ENCODE measurements at regions not wholly inside any gene's neighbourhood (a gene's known extent, or its start where the extent isn't known, plus 50 kb on each side); places are given as distances from the start of the nearest gene placed in this dataset.

DNA sequence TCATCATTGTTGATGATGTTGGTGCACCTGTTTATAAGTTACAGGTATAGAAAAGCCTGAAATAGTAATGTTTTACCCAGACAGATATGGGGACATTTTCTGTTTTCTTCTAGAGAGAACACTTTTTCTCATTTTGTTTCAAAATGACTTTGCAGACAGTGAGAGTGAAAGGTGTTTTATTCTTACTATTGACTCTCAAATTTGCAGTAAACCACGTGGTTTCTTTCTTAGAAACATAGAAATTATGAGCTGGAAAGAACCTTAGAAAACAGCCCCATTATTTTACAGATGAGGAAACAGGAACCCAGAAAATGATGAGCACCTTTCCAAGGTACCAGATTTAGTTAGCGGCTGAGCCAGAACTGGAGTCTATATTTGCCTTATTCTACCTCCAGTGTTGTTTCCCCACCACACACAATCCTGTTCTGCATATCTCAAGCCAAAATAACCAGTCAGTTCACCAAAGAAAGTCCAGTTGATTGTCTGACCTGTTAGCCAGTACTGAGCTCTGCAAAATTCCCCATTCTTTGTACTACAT is 138.9 kb upstream of the AHR start:
- TF ChIP-seq POLR2A (IDR thresholded peaks at IDR 0.05): no peak
- TF ChIP-seq POLR2AphosphoS5 (IDR thresholded peaks at IDR 0.05): no peak
- TF ChIP-seq, protein P1, sequence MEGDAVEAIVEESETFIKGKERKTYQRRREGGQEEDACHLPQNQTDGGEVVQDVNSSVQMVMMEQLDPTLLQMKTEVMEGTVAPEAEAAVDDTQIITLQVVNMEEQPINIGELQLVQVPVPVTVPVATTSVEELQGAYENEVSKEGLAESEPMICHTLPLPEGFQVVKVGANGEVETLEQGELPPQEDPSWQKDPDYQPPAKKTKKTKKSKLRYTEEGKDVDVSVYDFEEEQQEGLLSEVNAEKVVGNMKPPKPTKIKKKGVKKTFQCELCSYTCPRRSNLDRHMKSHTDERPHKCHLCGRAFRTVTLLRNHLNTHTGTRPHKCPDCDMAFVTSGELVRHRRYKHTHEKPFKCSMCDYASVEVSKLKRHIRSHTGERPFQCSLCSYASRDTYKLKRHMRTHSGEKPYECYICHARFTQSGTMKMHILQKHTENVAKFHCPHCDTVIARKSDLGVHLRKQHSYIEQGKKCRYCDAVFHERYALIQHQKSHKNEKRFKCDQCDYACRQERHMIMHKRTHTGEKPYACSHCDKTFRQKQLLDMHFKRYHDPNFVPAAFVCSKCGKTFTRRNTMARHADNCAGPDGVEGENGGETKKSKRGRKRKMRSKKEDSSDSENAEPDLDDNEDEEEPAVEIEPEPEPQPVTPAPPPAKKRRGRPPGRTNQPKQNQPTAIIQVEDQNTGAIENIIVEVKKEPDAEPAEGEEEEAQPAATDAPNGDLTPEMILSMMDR (IDR thresholded peaks at IDR 0.05): no peak
- TF ChIP-seq EP300 (IDR thresholded peaks at IDR 0.05): no peak
- WGBS, 2 donors: 82 to 88% methylated on average over 2 of the region's 2 CpGs
- Histone ChIP-seq H3K27ac (no peak overlapping the region), H3K9me3 (no peaks in the 10 kb centered on the region), H3K4me3 (no peak overlapping the region), H3K27me3 (no peaks in the 10 kb centered on the region), H3K4me1 (no peaks in the 10 kb centered on the region), H3K36me3 (no peaks in the 10 kb centered on the region)
- ATAC-seq (ENCODE audit: low FRiP score in 2 of 2) (no peak), DNase-seq (no peak)

DNA sequence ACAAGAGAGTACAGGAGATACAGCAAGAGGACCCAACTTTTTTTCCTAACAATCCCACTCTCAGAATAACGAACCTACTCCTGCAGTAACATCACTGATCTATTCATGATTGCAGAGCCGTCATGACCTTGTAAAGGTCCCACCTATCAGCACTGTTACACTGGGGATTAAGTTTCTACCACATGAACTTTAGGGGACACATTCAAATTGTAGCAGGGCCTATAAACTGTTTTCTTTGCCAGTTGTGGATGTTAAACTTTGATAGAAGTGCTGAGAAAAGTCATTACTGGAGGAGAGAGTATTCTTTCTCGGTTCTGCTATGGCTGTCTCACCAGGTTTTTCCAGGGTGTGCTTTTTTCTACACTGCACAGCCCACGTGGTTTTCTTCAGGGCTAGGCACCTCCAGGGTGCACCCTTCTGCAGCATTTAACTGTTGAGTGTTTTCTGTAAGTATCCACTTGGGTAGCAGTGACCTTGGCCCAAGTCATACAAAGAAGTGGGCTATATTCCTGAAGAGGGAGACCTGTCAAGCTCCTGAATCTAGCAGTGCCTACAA is 131.6 kb upstream of the AHR start:
- TF ChIP-seq, protein P1 (IDR thresholded peaks at IDR 0.05): no peak
- TF ChIP-seq POLR2AphosphoS5 (IDR thresholded peaks at IDR 0.05) (no peak), POLR2A (IDR thresholded peaks at IDR 0.05) (no peak), EP300 (IDR thresholded peaks at IDR 0.05) (no peak)
- H3K27ac ChIP-seq: no peak overlapping the region
- no peak overlapping the region for H3K4me3 ChIP-seq
- H3K36me3 ChIP-seq: no peaks in the 10 kb centered on the region
- no peaks in the 10 kb centered on the region for H3K9me3 ChIP-seq
- ATAC-seq (ENCODE audit: low FRiP score in 2 of 2) (no peak), DNase-seq (no peak)
- no peaks in the 10 kb centered on the region for H3K27me3 ChIP-seq
- H3K4me1 ChIP-seq: no peaks in the 10 kb centered on the region
- 69 to 86% methylated on average over 4 of the region's 4 CpGs for WGBS, 2 donors

DNA sequence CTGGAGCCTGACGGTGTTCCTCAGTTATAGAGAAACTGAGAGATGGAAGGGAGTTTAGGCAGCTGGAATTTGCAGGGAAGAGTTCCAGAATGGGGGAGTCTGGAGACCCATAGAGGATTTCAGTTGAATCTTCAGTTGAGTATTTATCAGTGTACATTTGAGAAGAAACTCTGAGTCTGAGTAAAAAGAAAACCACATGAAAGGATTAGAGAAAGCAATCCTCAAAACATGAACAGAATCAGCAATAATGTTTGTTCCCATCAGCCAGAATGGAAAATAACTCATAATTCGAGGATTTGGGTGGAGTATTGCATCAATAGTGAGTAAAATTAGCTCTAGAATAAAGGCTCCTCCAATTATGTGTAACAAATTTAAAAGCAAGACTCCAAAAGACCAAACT is 130.0 kb upstream of the AHR start:
- ATAC-seq (ENCODE audit: low FRiP score in 2 of 2) (no peak), DNase-seq (no peak)
- H3K27ac ChIP-seq: no peak overlapping the region
- TF ChIP-seq POLR2AphosphoS5 (IDR thresholded peaks at IDR 0.05) (no peak), POLR2A (IDR thresholded peaks at IDR 0.05) (no peak), EP300 (IDR thresholded peaks at IDR 0.05) (no peak)
- TF ChIP-seq, protein P1 (IDR thresholded peaks at IDR 0.05): no peak
- H3K27me3 ChIP-seq: no peaks in the 10 kb centered on the region
- H3K4me3 ChIP-seq: no peak overlapping the region
- H3K9me3 ChIP-seq: no peaks in the 10 kb centered on the region
- no peaks in the 10 kb centered on the region for H3K4me1 ChIP-seq
- H3K36me3 ChIP-seq: no peaks in the 10 kb centered on the region
- WGBS, 2 donors: 85 to 95% methylated on average over 2 of the region's 2 CpGs

DNA sequence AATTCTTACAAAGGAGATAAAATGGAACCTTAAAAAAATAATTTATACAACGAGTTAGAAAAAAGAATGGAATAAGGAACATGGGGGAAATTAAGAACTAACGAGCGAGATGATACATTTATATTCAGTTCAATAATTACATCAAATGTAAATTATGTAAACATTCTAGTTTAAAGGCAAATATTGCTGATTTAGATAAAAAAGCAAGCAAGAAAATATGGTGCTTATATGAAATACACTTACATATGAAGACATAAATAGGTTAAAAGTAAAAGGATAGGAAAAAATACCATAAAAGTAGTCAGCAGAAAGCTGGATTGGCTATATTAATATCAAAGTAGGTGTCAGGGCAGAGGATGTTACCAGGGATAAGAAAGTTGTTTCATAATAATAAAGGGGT is 127.0 kb upstream of the AHR start:
- TF ChIP-seq POLR2AphosphoS5 (IDR thresholded peaks at IDR 0.05) (no peak), EP300 (IDR thresholded peaks at IDR 0.05) (no peak), POLR2A (IDR thresholded peaks at IDR 0.05) (no peak)
- TF ChIP-seq, protein P1 (IDR thresholded peaks at IDR 0.05): no peak
- DNase-seq: no peak
- 95 to 99% methylated on average over 3 of the region's 3 CpGs for WGBS, 2 donors
- H3K27ac ChIP-seq: no peak overlapping the region
- H3K36me3 ChIP-seq: no peaks in the 10 kb centered on the region
- no peaks in the 10 kb centered on the region for H3K4me1 ChIP-seq
- no peaks in the 10 kb centered on the region for H3K9me3 ChIP-seq
- no peaks in the 10 kb centered on the region for H3K27me3 ChIP-seq
- ATAC-seq (ENCODE audit: low FRiP score in 2 of 2): no peak
- no peak overlapping the region for H3K4me3 ChIP-seq

DNA sequence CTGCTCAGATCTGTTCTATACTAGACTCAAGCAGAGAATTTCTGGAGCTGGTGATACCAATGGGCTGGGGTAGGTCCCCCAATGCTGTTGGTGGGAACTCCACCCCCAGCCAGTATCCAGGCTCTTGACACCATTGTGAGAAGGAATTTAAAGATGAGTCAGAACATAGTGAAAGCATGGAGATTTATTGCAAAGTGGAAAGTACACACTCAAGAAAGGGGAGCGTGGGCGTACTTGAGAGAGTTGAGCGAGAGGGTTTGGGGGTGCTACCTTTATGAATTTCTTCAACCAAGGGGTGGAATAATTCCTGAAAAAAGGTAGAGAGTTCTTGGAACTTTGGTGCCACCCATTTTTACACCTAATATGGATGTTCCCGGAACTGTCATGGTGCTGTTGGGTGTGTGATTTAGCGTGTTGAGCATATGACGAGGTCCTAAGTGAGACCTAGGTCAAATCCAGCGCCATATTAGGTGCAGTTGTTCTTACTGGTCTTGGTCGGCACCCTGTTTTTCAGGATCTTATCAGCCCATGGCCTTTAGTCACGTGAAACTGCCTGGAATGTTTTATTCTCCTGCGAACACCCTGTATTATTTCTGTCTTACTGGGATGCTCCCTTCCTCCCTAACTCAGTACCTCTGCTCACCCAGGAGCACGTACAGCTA is 122.0 kb upstream of the AHR start:
- no peaks in the 10 kb centered on the region for H3K9me3 ChIP-seq
- 95 to 97% methylated on average over 11 of the region's 11 CpGs for WGBS, 2 donors
- DNase-seq: no peak

More for the DNA sequence above, 122.0 kb upstream of the AHR start:
- Histone ChIP-seq H3K36me3 (no peaks in the 10 kb centered on the region), H3K4me3 (no peak overlapping the region), H3K27ac (no peak overlapping the region), H3K27me3 (no peaks in the 10 kb centered on the region), H3K4me1 (no peaks in the 10 kb centered on the region)
- ATAC-seq (ENCODE audit: low FRiP score in 2 of 2): no peak
- no peak for TF ChIP-seq POLR2AphosphoS5 (IDR thresholded peaks at IDR 0.05)
- TF ChIP-seq, protein P1 (IDR thresholded peaks at IDR 0.05): no peak
- no peak for TF ChIP-seq EP300 (IDR thresholded peaks at IDR 0.05)
- no peak for TF ChIP-seq POLR2A (IDR thresholded peaks at IDR 0.05)
